ENCODE measurements at regions not wholly inside any gene's neighbourhood (a gene's known extent, or its start where the extent isn't known, plus 50 kb on each side); places are given as distances from the start of the nearest gene placed in this dataset.
A peak's percentile ranks its signal among the peaks of the same experiment; 100 is the strongest.

GRCh38 chr12:111027431-111027830 lies 107.1 kb upstream of the MYL2 start:
- TF ChIP-seq POLR2A (IDR thresholded peaks at IDR 0.05), result no peak
- TF ChIP-seq POLR2AphosphoS5 (IDR thresholded peaks at IDR 0.05), result no peak
- no peak for TF ChIP-seq CTCF (IDR thresholded peaks at IDR 0.05)
- no peak for TF ChIP-seq EP300 (IDR thresholded peaks at IDR 0.05)
- Histone ChIP-seq H3K36me3 (no peaks in the 10 kb centered on the region), H3K9me3 (no peaks in the 10 kb centered on the region), H3K4me3 (no peak overlapping the region), H3K4me1 (no peaks in the 10 kb centered on the region), H3K27me3 (peaks cover 0 to 13% (median 0%) of the 10 kb centered on the region in 4 donors), H3K27ac (no peak overlapping the region)
- 70 to 81% methylated on average over 3 of the region's 3 CpGs for WGBS, 2 donors
- no peak for DNase-seq
- ATAC-seq (ENCODE audit: low FRiP score in 2 of 2), result no peak

GRCh38 chr12:111025792-111026430 lies 105.5 kb upstream of the MYL2 start:
- peaks cover 0 to 3% (median 0%) of the 10 kb centered on the region in 4 donors for H3K27me3 ChIP-seq
- 46 to 50% methylated on average over 7 to 8 of the region's 8 CpGs for WGBS, 2 donors
- ATAC-seq (ENCODE audit: low FRiP score in 2 of 2), result no peak
- no peak for DNase-seq
- H3K4me3 ChIP-seq, result no peak overlapping the region
- TF ChIP-seq POLR2AphosphoS5 (IDR thresholded peaks at IDR 0.05) (no peak), POLR2A (IDR thresholded peaks at IDR 0.05) (no peak), CTCF (IDR thresholded peaks at IDR 0.05) (no peak), EP300 (IDR thresholded peaks at IDR 0.05) (no peak)
- no peak overlapping the region for H3K27ac ChIP-seq
- H3K4me1 ChIP-seq, result no peaks in the 10 kb centered on the region
- H3K36me3 ChIP-seq, result no peaks in the 10 kb centered on the region
- H3K9me3 ChIP-seq, result no peaks in the 10 kb centered on the region

- ATAC-seq (ENCODE audit: low FRiP score in 2 of 2), result no peak
- Histone ChIP-seq H3K4me3 (no peak overlapping the region), H3K4me1 (no peaks in the 10 kb centered on the region), H3K27ac (no peak overlapping the region), H3K27me3 (peaks cover 0 to 3% (median 0%) of the 10 kb centered on the region in 4 donors), H3K36me3 (no peaks in the 10 kb centered on the region), H3K9me3 (no peaks in the 10 kb centered on the region)
- WGBS, 2 donors, result 56 to 68% methylated on average over 7 of the region's 7 CpGs
- no peak for DNase-seq
- TF ChIP-seq CTCF (IDR thresholded peaks at IDR 0.05), result no peak
- TF ChIP-seq POLR2AphosphoS5 (IDR thresholded peaks at IDR 0.05), result no peak
- TF ChIP-seq EP300 (IDR thresholded peaks at IDR 0.05), result no peak
- no peak for TF ChIP-seq POLR2A (IDR thresholded peaks at IDR 0.05)
These were observed 104.9 kb upstream of the MYL2 start for GRCh38 chr12:111025301-111025700.

GRCh38 chr12:111024205-111024801 lies 103.9 kb upstream of the MYL2 start:
- DNase-seq (peak in 1 of 2 donors; percentile 46), ATAC-seq (ENCODE audit: low FRiP score in 2 of 2) (peak; percentile 57 to 66)
- no peaks in the 10 kb centered on the region for H3K4me1 ChIP-seq
- no peaks in the 10 kb centered on the region for H3K9me3 ChIP-seq
- TF ChIP-seq POLR2AphosphoS5 (IDR thresholded peaks at IDR 0.05) (no peak), CTCF (IDR thresholded peaks at IDR 0.05) (peak in 5 of 6 experiments; percentile 43 to 83 (median 60)), POLR2A (IDR thresholded peaks at IDR 0.05) (no peak)
- H3K27ac ChIP-seq, result no peak overlapping the region
- no peaks in the 10 kb centered on the region for H3K36me3 ChIP-seq
- H3K4me3 ChIP-seq, result no peak overlapping the region
- peaks cover 0 to 3% (median 0%) of the 10 kb centered on the region in 4 donors for H3K27me3 ChIP-seq
- 7 to 11% methylated on average over 6 to 7 of the region's 8 CpGs for WGBS, 2 donors

- TF ChIP-seq CTCF (IDR thresholded peaks at IDR 0.05), result no peak
- no peak for TF ChIP-seq POLR2AphosphoS5 (IDR thresholded peaks at IDR 0.05)
- TF ChIP-seq POLR2A (IDR thresholded peaks at IDR 0.05), result no peak
- TF ChIP-seq EP300 (IDR thresholded peaks at IDR 0.05), result no peak
- 82 to 84% methylated on average over 4 of the region's 4 CpGs for WGBS, 2 donors
- H3K9me3 ChIP-seq, result no peaks in the 10 kb centered on the region
- H3K4me1 ChIP-seq, result no peaks in the 10 kb centered on the region
- H3K27ac ChIP-seq, result no peak overlapping the region
- H3K36me3 ChIP-seq, result no peaks in the 10 kb centered on the region
- peaks cover 0 to 3% (median 0%) of the 10 kb centered on the region in 4 donors for H3K27me3 ChIP-seq
- DNase-seq, result no peak
- H3K4me3 ChIP-seq, result no peak overlapping the region
- ATAC-seq (ENCODE audit: low FRiP score in 2 of 2), result no peak
These were observed 102.0 kb upstream of the MYL2 start for GRCh38 chr12:111022386-111022785.
